Left cardiac atrium (tissue), 4 donors: ENCODE measurements at regions not wholly inside any gene's neighbourhood (a gene's known extent, or its start where the extent isn't known, plus 50 kb on each side); places are given as distances from the start of the nearest gene placed in this dataset.
A peak's percentile ranks its signal among the peaks of the same experiment; 100 is the strongest.
"Not testable (repeated sequence)": the region's sequence is repeated elsewhere in the genome, so short reads cannot be mapped to it uniquely, and the experiment has no call there.

Experiments used
- ATAC-seq, 2 donors: fragments of 200-7000 bp; cut with Tn5 transposase; one replicate each; pipeline ENCODE4 v1.9.1; 2020; ENCODE audit warnings: mild to moderate bottlenecking in 2 of 2, moderate library complexity in 2 of 2
- DNase-seq: peaks from one replicate; pipeline ENCODE4 v3.0.0-alpha.2; 2020
- intact Hi-C, 2 donors: fragments of 100-400 bp; cut with DNase I; formaldehyde crosslinking; loops; one replicate each; pipeline versions ENCODE4 v1.14.1 to v1.15.1; 2022 to 2023
- donor health status: DM: no; HTN: yes; CAD: no.
- donor health status: DM: no; HTN: yes; CAD: no; lungs with severe emphysema.
- donor health status: DM: yes; HTN: yes; CAD: no.
- donor health status: Dilated cardiomyopathy.

DNA sequence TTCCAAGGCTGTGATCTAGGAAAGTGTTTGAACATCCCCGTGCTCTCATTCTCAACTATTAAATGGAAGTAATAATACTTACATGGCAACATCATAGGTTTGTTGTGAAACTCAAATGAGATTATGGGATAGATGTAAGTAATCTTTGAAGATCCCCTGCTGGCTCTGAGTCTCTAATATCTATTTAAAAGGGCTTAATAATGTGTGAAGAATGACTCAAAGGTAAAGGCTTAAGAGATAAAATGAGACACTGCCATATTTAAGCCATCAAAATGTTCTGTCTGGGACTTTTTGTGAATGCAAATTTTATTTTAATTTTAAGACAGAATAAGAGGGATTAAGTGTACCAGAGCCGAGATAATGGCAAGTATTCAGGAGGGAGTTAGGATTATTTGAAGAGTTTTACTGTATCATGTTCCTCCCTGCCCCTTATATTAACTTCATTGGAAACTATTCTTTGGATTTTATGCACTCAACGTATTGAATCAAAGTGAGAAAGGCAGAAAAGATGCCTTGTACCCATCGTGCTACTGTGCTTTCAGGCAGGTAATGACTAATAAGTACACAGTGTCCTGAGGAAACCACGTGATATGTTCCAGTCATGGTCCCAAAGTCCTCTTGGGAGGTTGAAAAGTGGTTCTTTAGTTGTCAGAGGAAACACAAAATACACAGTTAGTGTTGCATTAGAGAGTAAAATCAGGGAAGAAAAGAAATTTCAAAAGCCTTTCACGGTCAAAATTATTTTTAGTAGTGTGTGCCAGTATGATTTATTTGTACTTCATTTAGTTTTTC lies 192.4 kb downstream of the RBM46 start:
- no peak for DNase-seq
- intact Hi-C loops = no loop called here
- ATAC-seq = no peak

DNA sequence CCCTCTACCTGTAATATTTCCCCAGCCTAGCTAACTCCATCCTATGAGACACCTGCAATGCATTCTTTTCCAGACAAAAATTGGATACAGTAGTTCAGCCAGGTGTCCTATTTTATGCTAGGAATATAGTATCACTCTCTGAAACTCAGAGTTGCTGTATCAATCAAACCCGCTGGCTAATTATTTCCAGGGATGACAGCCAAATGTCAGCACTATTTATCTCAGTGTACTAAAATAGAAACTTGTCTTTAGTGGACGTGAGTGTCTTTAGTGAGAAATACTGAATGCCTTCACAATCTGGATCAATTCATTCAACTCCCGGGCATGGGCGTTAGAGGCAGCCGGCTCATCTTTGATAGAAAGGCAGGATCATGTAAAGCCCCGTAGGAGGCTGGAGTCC lies 196.2 kb downstream of the RBM46 start:
- DNase-seq = no peak
- intact Hi-C loops = no loop called here
- no peak for ATAC-seq

DNA sequence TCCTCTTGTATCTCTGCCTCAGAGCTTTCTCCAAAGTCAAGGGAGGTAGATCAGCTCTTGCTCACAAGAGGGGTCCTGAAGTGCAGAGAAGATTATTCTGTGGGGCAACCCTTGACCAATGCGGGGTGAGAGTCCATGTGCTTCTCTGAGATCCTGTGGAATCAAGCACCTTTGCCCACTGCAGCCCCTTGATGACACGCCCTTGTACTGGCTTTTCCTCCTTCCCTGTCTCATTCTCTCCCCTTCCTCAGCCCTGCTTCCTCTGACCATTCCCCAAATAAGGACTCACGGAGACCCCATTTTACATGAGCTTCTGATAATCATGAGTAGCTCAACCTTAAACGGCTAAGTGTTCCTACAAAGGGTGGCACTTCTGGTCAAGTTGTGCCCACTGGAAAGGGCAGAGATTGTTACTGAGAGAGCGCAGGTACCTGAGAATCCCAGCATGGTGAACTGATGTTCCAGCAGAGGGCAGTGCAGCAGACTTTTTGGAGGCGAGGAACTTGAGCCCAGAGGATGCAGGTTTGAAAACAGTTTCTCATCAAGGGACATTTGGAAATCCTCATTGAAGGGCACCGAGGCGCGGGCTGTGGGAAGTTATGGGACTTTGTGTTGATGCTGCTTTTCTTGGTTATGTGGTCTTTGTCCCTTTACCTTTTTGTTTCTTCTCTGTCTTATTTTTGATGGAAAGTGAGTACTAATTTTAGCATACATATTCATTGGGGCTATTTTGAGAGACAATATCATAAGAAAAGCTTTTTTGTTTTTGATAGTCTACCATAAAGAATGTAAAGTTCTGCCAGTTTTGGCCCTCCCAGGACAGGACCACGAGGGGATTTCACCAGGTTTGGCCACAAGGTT lies 201.3 kb downstream of the RBM46 start:
- intact Hi-C loops = no loop called here
- ATAC-seq = peak; percentile 47 to 66

DNA sequence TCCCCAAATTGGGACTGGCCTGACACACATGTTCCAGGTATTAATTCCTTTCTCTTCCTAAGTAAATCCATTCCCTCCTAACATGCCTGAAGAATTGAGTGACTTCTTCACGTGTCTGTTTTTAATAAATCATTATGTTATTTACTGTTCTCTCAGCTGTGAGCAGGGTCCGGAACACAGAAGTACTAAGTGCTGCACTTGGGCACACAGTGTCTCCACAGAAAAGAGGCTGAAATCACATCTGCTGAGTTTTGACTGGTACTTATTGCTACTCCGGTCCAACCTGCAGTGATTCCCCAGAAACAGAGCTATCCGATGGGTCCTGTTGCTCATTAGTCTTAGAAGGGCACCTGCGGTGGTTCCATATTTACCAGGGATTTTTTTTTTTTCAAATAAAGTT lies 202.6 kb downstream of the RBM46 start:
- no peak for DNase-seq
- ATAC-seq = no peak
- intact Hi-C loops = no loop called here

More for the DNA sequence above, 201.3 kb downstream of the RBM46 start:
- peak; percentile 34 for DNase-seq

DNA sequence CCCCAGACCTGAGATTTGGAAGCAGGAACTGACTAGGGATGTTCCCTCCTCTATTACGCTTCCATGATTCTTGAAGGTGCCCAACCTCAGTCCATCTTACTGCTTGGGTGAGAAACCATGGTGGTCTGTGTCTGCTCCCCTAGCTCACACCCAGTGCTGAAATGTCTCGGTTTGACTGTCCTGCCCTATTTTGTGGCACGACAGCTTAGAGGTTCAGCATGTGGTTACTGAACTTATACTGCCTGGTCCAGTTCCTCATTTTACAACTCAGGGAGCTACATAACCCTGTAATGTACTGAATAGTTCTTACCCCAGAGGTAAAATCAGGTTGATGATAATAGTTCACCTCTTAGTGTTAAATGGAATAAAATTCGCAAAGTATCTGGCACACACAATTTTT lies 203.1 kb downstream of the RBM46 start:
- intact Hi-C loops = no loop called here
- DNase-seq = no peak
- no peak for ATAC-seq

DNA sequence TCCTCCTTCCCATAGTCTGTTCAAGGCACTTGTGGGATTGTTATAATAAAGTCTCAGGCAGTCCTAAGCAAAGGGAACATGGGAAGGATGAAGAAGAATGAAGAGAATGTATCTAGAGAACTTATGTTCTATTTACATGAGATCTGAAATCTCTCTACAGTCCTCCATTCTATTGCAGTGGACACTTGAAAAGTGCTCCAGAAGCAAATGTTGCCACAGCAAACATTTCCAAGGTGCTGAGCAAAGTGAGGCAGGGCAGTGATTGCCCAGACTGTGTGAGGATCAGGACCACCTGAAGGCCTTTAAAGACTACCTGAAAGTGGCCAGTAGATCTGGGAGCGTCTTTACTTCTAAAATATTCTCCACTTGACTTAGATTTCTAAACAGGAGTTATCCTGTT lies 203.5 kb downstream of the RBM46 start:
- ATAC-seq (no peak), DNase-seq (no peak)
- intact Hi-C loops = no loop called here

DNA sequence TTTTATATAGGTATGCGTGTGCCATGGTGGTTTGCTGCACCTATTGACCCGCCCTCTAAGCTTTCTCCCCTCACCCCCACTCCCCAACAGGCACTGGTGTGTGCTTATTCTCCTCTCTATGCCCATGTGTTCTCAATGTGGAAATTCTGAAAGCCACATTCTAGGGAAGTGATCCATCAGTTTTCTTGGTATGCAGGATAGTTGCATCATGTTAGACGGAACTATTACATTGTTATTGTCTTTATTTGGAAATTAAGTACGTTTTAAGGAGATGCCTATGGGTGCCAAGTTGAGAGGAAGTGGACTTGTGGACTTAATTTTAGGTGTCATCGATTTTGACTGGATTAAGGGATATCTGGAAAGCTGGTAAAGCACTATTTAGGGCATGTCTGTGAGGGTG lies 204.6 kb downstream of the RBM46 start:
- intact Hi-C loops = no loop called here
- DNase-seq = no peak
- no peak for ATAC-seq

DNA sequence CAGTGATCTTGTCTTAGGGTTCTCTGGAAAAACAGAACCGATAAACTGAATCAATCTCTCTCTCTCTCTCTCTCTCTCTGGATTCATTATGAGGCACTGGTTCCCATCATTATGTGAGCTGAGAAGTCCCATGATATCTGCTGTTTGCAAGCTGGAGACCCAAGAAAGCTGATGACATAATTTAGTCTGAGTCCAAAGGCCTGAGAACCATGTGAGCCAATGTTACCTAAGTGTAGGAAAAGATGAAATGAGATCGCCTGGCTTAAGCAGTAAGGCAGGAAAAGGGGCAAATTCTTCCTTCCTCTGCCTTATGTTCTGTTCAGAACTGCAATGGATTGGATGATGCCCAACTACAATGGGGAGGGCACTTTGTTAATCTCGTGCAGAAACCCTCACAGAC lies 207.4 kb downstream of the RBM46 start:
- ATAC-seq = no peak
- DNase-seq = no peak
- intact Hi-C loops = no loop called here

DNA sequence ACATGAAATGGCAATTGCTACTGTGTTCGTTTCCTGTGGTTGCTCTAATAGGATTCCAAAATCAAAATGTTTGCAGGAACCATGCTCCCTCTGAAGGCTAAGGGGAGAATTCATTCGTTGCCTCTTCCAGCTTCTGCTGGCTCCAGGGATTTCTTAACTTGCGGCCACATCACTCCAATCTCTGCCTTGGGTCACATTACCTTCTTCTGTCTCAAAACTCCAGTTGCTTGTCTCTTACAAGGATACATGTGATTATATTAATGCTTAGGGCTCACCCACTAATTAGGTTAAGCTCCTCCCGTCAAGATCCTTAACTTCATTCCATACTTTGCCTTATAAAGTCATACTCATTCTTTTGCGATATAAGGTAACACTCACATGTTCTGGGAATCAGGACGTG lies 208.4 kb downstream of the RBM46 start:
- ATAC-seq = no peak
- DNase-seq = no peak
- intact Hi-C loops = no loop called here

DNA sequence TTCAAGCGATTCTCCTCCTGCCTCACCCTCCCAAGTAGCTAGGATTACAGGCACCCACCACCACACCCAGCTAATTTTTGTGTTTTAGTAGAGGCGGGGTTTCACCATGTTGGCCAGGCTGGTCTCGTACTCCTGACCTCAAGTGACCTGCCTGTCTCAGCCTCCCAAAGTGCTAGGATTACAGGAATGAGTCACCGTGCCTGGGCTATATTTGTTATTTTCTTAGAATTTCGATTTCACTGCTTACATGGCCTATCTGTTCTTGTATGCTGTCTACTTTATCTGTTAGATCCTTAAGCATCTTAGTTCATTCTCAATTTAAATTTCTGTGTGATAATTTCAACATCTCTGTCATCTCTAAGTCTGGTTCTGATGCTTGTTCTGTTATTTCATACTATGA lies 210.6 kb upstream of the NPY2R start:
- intact Hi-C loops, DNase-seq, ATAC-seq: not testable (repeated sequence)

DNA sequence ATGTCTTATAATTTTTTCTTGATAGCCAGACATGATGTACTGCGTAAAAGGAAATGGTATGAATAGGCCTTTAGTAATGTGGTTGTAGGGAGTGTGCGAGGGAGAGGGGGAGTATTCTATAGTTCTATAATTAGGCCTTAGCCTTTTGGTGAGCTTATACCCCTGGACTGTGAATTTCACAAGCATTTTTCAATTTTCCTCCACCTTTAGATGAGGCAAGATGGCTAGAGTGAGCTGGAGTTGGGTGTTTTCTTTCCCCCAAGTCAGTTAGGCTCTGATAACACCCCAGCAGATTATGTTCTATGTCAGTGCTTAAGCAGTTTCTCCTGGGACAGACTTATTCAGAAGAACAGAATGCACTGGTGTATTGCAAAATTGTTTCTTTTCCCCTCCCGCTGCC lies 210.2 kb upstream of the NPY2R start:
- intact Hi-C loops = no loop called here
- ATAC-seq = peak; percentile 24 to 27
- no peak for DNase-seq

DNA sequence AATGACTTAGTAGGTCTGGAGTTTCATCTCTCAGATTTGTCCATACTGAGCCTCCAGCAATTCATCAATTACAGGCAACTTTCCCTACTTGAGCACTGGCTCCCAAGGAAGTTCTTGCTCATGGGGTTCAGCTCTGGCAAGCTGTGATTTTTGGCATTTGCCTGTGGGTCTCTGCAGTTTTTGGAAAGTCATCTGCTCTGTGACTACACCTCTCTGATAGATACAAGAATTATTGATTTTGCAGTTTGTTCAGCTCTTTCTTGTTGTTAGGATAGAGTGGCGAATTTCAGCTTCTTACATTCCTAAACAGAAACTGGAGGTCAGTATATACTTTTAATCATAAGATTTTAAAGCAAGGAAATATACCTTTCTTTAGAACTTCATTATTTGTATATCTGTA lies 209.7 kb upstream of the NPY2R start:
- no peak for DNase-seq
- intact Hi-C loops = no loop called here
- ATAC-seq = no peak

DNA sequence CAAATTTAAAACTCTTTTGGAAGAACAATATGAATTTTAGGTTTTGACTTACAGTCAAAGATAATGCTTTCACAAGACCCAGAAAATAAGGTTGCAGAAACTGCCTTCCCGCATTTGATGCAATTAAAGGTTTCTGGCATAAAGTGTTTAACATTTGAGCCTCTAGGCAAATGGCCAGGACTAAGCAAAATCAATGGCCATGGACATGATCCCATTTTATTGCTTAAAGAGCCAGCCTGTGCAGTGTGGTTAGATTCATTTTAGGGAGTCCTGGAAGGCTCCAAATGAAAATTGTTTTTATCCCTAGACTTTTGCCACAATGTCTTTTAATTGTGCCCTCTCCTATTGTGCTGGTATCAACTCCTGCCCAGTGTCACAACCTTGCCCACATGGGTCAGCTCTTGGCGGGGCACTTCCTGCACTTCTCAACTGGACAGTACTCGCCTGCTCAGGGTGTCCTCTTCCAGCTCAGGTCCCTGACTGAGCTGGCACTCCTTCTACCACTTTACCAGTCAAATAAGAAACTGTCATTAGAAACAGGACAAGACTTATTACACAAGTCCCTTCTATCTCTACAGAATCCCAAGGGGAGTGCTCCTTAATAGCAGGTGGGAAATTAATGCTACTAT lies 208.4 kb upstream of the NPY2R start:
- intact Hi-C loops = no loop called here
- no peak for DNase-seq

DNA sequence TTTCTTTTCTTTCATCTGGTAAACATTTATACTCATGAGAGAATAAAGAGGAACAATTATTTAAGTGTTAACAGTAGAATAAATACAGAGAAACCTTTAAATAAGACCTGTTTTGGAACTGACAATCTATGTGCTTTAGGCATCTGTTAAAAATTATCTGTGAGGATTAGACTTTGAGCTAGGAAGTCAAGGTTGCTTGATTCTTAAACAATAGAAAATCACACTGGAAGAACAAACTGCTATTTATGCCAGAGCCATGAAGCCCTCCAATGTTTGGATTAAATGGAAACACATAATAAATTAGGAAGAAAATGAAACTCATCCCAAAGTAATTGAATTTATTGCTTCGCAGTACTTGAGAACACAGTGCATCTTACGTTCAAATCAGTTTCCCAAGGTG lies 207.2 kb upstream of the NPY2R start:
- intact Hi-C loops = no loop called here
- DNase-seq (no peak), ATAC-seq (no peak)

More for the DNA sequence above, 208.4 kb upstream of the NPY2R start:
- peak in 1 of 2 donors; percentile 71 for ATAC-seq

DNA sequence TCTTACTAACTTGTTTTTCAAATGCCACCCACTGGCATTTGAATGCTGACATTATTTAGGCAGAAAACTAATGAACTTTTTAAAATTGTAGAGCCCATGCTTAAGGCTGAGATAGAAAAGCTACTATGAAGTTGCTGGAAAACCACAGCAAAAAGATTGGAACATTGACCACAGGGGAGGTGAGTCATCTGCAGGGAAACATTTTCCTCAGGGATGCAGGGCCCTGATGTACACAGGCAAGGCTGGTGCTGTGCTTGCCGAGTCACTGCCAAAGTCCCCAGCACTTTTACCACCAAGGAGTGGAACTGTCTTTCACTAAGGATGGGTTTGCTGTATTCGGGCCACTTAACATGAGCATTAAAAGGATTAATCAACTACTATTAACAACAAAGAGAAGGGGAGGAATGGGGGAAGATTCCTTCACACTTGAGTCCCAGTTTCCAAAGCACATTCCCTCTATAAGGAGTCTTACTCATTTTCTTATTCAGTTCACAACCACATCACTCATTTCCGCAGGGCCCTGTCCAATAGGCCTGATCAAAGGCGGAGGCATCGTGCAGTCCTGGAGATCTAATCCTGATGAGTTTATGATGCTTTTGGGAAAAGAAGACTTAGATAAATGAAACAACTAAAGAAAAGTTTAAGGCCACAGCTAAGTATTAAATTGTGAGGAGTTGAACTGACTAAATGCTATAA lies 202.9 kb upstream of the NPY2R start:
- ATAC-seq (peak in 1 of 2 donors; percentile 35), DNase-seq (no peak)
- intact Hi-C loops = no loop called here

DNA sequence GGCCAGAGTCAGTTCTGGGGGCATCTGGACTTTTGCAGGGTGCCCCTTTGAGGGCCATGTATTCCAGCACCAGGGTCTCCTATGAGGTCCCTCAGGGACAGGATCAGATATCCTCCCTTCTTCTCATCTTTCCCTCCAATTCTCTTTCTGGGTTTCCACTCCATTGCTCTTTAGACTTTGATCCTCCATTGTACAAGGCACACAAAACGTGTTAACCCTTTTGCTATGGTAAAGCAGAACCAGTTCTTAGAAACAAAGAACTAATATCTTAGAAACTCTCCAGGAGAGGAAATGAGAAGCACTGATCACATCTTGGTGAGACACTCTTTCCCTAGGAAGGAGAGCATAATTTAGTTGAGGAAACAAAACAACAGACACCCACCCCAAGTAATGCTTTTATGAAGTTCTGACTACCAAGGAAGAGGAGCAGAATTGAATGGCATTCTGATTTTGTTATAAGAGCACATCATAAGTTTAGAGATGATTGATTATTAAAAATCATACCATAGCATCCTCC lies 200.7 kb upstream of the NPY2R start:
- DNase-seq (no peak), ATAC-seq (no peak)
- intact Hi-C loops = no loop called here

DNA sequence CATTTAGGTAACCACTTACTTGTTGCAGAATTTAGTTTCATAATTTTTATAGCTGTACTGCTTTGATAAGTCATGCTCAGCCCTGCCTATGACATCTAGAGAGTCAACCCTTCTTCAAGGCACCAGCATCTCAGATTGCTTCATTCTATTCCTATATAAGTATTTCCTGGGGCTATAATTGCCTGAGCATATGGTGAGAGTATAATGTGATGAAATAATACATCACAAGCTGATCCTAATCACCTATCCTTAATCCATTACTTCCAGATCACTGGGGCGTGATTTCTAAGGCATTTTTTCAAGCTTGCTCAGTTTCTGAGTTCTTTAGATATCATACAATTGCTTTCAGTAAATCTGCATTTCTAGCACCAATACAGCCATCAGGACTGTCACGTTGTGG lies 200.0 kb upstream of the NPY2R start:
- intact Hi-C loops = no loop called here
- DNase-seq = no peak
- no peak for ATAC-seq

DNA sequence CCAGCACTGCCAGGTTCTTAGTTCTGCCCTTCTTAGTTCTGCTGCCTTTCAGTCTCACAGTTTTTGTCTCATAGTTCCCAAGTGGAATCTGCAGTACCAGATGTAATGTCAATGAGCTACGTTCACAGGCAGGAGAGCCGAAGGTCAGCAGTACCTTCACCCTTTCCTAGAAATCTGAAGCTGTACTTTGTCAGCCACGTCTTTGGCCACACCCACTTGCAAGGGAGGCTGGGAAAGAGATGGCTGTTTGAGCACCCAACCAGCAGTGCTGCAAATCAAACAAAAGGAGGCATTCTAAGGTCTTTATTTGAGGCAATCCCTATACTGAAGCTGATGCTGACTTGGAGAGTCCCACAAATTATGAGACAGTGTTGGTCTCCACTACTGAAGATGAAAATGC lies 199.1 kb upstream of the NPY2R start:
- intact Hi-C loops = no loop called here
- ATAC-seq (no peak), DNase-seq (no peak)

DNA sequence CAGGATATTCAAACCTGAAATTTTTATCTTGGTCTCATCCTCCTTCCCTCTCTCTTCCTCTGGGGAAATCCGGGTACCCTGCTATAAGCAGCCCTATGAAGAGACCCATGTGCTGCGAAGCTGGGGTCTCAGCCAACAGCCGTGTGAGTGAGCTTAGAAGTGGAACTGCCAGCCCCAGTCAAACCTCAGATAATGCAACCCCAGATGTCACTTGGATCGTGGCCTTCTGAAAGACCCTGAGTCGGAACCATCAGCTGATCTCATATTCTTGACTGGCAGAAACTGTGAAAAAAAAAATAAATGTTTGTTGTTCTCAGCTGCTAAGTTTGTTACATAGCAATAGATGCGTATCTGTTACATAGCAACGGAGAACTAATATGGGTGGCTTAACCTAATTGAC lies 198.1 kb upstream of the NPY2R start:
- intact Hi-C loops = no loop called here
- DNase-seq (no peak), ATAC-seq (no peak)
